WTC11 (cell line): ENCODE measurements at regions not wholly inside any gene's neighbourhood (a gene's known extent, or its start where the extent isn't known, plus 50 kb on each side); places are given as distances from the start of the nearest gene placed in this dataset.

Source experiments
- ATF3 ChIP-seq: sonication (generic); formaldehyde crosslinking; conservative IDR thresholded peaks from 2 replicates; pipeline ENCODE4 v1.8.1; 2022; ENCODE audit warnings: mild to moderate bottlenecking, missing genetic modification reagents
- E2F4 ChIP-seq: sonication (generic); formaldehyde crosslinking; IDR thresholded peaks from 2 replicates; pipeline ENCODE4 v1.8.1; 2022; ENCODE audit warnings: low read depth, mild to moderate bottlenecking, moderate library complexity, missing genetic modification reagents, borderline replicate concordance
- IRF2 ChIP-seq: sonication (generic); formaldehyde crosslinking; IDR thresholded peaks from 2 replicates; pipeline ENCODE4 v1.8.0; 2022; ENCODE audit warnings: low read depth, missing genetic modification reagents, borderline replicate concordance
- NR2C2 ChIP-seq: sonication (generic); formaldehyde crosslinking; IDR thresholded peaks from 2 replicates; pipeline ENCODE4 v1.8.0; 2022; ENCODE audit warnings: mild to moderate bottlenecking, missing genetic modification reagents
- ZNF281 ChIP-seq: sonication (generic); formaldehyde crosslinking; IDR thresholded peaks from 2 replicates; pipeline ENCODE4 v1.8.0; 2023; ENCODE audit warnings: mild to moderate bottlenecking, missing genetic modification reagents
- TF ChIP-seq, protein P1 (sequence below): fragments of 200-600 bp; IDR thresholded peaks from 2 replicates; pipeline ENCODE4 v1.8.0; 2022; ENCODE audit warnings: antibody characterized with exemption
- TF ChIP-seq, protein P2 (sequence below): sonication (generic); formaldehyde crosslinking; IDR thresholded peaks from 2 replicates; pipeline ENCODE4 v1.8.0; 2022; ENCODE audit warnings: mild to moderate bottlenecking, missing genetic modification reagents

DNA sequence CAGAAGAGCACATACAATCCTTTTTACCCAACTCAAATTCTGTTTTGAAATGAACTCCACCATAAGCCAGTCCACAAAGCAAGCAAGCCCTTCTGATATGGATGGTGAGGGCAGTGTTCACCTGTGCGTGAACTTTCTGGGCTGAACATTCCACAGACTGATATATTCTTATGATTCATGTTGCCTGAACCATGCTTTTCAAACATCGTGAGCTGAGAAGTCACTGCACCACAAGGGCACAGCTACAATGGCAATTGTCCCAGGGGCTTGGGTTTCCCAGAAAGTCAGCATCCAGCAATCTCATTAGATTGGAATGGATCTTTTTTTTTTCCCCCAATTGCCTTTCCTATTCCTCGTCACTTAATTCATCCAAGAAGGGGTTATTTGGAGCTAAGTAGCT is 86.9 kb upstream of the ZNF438 start:
- TF ChIP-seq, protein P1, sequence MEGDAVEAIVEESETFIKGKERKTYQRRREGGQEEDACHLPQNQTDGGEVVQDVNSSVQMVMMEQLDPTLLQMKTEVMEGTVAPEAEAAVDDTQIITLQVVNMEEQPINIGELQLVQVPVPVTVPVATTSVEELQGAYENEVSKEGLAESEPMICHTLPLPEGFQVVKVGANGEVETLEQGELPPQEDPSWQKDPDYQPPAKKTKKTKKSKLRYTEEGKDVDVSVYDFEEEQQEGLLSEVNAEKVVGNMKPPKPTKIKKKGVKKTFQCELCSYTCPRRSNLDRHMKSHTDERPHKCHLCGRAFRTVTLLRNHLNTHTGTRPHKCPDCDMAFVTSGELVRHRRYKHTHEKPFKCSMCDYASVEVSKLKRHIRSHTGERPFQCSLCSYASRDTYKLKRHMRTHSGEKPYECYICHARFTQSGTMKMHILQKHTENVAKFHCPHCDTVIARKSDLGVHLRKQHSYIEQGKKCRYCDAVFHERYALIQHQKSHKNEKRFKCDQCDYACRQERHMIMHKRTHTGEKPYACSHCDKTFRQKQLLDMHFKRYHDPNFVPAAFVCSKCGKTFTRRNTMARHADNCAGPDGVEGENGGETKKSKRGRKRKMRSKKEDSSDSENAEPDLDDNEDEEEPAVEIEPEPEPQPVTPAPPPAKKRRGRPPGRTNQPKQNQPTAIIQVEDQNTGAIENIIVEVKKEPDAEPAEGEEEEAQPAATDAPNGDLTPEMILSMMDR, result no peak
- TF ChIP-seq, protein P2, sequence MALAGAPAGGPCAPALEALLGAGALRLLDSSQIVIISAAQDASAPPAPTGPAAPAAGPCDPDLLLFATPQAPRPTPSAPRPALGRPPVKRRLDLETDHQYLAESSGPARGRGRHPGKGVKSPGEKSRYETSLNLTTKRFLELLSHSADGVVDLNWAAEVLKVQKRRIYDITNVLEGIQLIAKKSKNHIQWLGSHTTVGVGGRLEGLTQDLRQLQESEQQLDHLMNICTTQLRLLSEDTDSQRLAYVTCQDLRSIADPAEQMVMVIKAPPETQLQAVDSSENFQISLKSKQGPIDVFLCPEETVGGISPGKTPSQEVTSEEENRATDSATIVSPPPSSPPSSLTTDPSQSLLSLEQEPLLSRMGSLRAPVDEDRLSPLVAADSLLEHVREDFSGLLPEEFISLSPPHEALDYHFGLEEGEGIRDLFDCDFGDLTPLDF (CRISPR knock-in tag), result no peak
- TF ChIP-seq ATF3 (CRISPR knock-in tag) (no peak), IRF2 (no peak), E2F4 (CRISPR knock-in tag) (no peak), ZNF281 (CRISPR knock-in tag) (no peak), NR2C2 (CRISPR knock-in tag) (no peak)
